Stimulated activated naive CD8-positive, alpha-beta T cell treated with anti-CD3 and anti-CD28 coated beads, Interleukin-15, amount 100 ng/mL, for 72 hours (primary cell): ENCODE measurements at regions not wholly inside any gene's neighbourhood (a gene's known extent, or its start where the extent isn't known, plus 50 kb on each side); places are given as distances from the start of the nearest gene placed in this dataset.

Experiments used
- ATAC-seq: fragments of 150-1000 bp; cut with Tn5 transposase; 2 replicates; pipeline ENCODE4 v1.10.0; 2021; ENCODE audit warnings: mild to moderate bottlenecking, moderate library complexity
- DNase-seq, 2 donors: peaks; one replicate each; pipeline ENCODE4 v3.0.0; 2021 to 2022
- H3K27ac Mint-ChIP-seq, 2 donors: one replicate each; pipeline ENCODE4 v1.8.0; 2022; ENCODE audit warnings: mild to moderate bottlenecking in 2 of 2, mixed read lengths in 2 of 2, moderate library complexity in 2 of 2
- H3K27me3 Mint-ChIP-seq: one replicate; pipeline ENCODE4 v1.8.0; 2022; ENCODE audit warnings: mixed read lengths
- H3K4me1 Mint-ChIP-seq: one replicate; pipeline ENCODE4 v1.8.0; 2022; ENCODE audit warnings: mild to moderate bottlenecking, mixed read lengths
- H3K4me3 Mint-ChIP-seq, 2 donors: one replicate each; pipeline ENCODE4 v1.8.0; 2022; ENCODE audit warnings: mild to moderate bottlenecking in 2 of 2, mixed read lengths in 2 of 2, moderate library complexity in 1 of 2
- H3K9me3 Mint-ChIP-seq, 2 donors: one replicate each; pipeline ENCODE4 v1.8.0; 2022; ENCODE audit warnings: mixed read lengths in 2 of 2

DNA sequence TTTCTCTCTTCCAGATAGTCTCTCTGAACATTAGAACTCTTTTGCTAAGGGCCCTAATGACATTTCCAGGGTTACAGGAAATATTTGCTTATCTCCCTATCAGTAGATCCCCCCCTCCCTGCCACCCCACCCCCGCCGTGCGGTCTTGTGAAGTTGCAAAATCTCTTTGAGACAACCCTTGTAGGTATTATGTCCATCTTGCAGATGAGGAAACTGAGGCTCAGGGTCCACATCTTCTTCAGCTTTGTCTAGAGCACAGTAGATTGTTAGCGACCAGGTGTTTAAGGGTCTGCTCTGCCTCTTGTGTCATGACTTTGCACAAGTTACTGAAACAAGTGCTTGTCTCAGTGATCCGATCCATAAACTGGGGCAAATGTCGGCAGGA is 65.8 kb upstream of the GATA6 start:
- H3K27ac Mint-ChIP-seq: no peak overlapping the region
- H3K4me1 Mint-ChIP-seq: peaks cover 6% of the 10 kb centered on the region
- H3K9me3 Mint-ChIP-seq: no peaks in the 10 kb centered on the region
- H3K4me3 Mint-ChIP-seq: no peak overlapping the region
- peaks cover 7% of the 10 kb centered on the region for H3K27me3 Mint-ChIP-seq
- DNase-seq: no peak
- no peak for ATAC-seq

- Mint-ChIP-seq H3K4me3 (no peak overlapping the region), H3K4me1 (peaks cover 6% of the 10 kb centered on the region), H3K27me3 (no peaks in the 10 kb centered on the region), H3K27ac (peak overlapping the region in 1 of 2 donors; percentile 12), H3K9me3 (no peaks in the 10 kb centered on the region)
- DNase-seq: no peak
- ATAC-seq: no peak
Measured at GRCh38 chr18:22106536-22107292, 62.7 kb upstream of the GATA6 start.

DNA sequence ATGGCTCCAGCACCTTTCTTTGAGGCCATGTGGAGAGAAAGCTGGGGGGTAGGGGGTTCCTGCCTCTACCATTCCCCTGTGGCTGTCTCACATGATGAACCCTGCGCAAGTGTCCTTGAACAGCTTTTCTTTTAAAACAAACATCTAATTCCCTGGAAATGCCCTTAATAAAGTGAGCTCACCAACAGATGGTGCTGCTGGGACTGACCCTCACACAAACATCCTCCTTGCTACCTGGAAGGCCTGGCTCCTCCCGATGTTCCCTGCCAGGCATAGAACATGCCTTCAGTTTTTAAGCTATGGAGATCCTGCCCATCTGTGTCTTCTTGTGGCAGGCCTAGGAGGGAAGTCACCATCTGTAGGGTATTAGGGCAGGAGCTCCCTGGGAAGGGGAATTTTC is 60.7 kb upstream of the GATA6 start:
- Mint-ChIP-seq H3K27me3 (no peaks in the 10 kb centered on the region), H3K4me3 (no peak overlapping the region), H3K27ac (no peak overlapping the region), H3K4me1 (no peaks in the 10 kb centered on the region), H3K9me3 (no peaks in the 10 kb centered on the region)
- DNase-seq (no peak), ATAC-seq (no peak)

DNA sequence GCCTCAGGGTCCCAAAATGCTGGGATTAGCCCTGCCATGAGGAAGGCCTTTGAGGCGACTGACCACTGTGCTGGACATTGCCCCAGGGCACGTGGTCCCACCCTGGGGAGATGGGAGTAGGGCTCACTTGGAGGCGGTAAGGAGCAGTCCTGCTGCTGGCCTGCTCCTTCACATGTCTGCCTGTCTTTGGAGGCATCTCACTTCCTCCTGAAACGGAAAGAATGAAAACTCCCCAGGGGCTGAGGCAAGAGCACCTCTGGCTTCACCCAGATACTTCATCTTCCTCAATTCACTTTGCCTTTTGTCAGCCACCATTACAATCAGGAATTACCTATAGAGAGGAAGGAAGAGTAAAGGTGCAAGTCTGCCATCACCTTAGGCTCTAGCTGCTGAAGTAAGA is 59.9 kb upstream of the GATA6 start:
- no peak overlapping the region for H3K4me3 Mint-ChIP-seq
- H3K9me3 Mint-ChIP-seq: no peaks in the 10 kb centered on the region
- ATAC-seq: no peak
- no peak overlapping the region for H3K27ac Mint-ChIP-seq
- H3K4me1 Mint-ChIP-seq: no peaks in the 10 kb centered on the region
- DNase-seq: no peak
- H3K27me3 Mint-ChIP-seq: no peaks in the 10 kb centered on the region

- no peaks in the 10 kb centered on the region for H3K9me3 Mint-ChIP-seq
- H3K4me3 Mint-ChIP-seq: no peak overlapping the region
- no peak overlapping the region for H3K27ac Mint-ChIP-seq
- DNase-seq (no peak), ATAC-seq (no peak)
- no peaks in the 10 kb centered on the region for H3K4me1 Mint-ChIP-seq
- H3K27me3 Mint-ChIP-seq: no peaks in the 10 kb centered on the region
Measured at GRCh38 chr18:22110461-22110924, 58.9 kb upstream of the GATA6 start.

- ATAC-seq (no peak), DNase-seq (no peak)
- no peak overlapping the region for H3K27ac Mint-ChIP-seq
- H3K4me3 Mint-ChIP-seq: no peak overlapping the region
- H3K4me1 Mint-ChIP-seq: no peaks in the 10 kb centered on the region
- no peaks in the 10 kb centered on the region for H3K27me3 Mint-ChIP-seq
- no peaks in the 10 kb centered on the region for H3K9me3 Mint-ChIP-seq
Measured at GRCh38 chr18:22112215-22112614, 57.2 kb upstream of the GATA6 start.

GRCh38 chr18:22113144-22113844 is 56.1 kb upstream of the GATA6 start:
- no peaks in the 10 kb centered on the region for H3K4me1 Mint-ChIP-seq
- H3K27ac Mint-ChIP-seq: no peak overlapping the region
- H3K27me3 Mint-ChIP-seq: no peaks in the 10 kb centered on the region
- DNase-seq (no peak), ATAC-seq (no peak)
- no peaks in the 10 kb centered on the region for H3K9me3 Mint-ChIP-seq
- H3K4me3 Mint-ChIP-seq: no peak overlapping the region

DNA sequence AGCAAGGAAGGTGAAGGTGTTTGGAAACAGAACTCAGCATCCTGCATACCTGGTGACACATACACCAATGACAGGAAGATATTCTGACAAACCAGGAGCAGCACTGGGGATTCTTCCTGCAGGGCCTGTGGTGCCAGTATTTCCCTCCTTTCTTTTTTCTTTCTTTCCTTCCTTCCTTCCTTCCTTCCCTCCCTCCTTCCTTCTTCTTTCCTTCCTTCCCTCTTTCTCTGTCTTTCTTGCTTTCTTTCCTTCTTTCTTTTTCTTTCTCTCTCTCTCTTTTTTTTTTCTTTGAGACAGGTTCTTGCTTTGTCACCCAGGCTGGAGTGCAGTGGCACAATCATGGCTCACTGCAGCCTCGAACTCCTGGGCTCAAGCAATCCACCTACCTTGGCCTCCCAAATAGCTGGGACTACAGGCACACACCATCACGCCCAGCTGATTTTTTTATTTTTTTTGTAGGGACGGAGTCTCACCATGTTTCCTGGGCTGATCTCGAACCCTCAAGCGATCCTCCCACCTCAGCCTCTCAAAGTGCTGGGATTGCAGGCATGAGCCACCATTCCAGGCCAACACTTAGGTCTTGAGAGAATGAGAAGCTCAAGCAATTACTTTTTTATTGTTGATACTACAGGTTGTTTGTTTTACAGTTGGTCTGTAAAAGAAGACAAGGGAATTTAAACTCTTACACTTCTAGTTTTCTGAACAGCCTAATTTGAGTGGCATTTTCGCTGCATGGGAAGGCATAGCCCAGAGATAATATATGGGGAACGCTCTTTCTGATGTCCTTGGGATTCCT is 54.7 kb upstream of the GATA6 start:
- DNase-seq (no peak), ATAC-seq (no peak)
- no peak overlapping the region for H3K4me3 Mint-ChIP-seq
- H3K27ac Mint-ChIP-seq: peak overlapping the region in 1 of 2 donors; percentile 41
- no peaks in the 10 kb centered on the region for H3K4me1 Mint-ChIP-seq
- H3K9me3 Mint-ChIP-seq: no peaks in the 10 kb centered on the region
- H3K27me3 Mint-ChIP-seq: no peaks in the 10 kb centered on the region

GRCh38 chr18:22115573-22115972 is 53.8 kb upstream of the GATA6 start:
- ATAC-seq (no peak), DNase-seq (no peak)
- no peaks in the 10 kb centered on the region for H3K9me3 Mint-ChIP-seq
- no peak overlapping the region for H3K27ac Mint-ChIP-seq
- no peaks in the 10 kb centered on the region for H3K27me3 Mint-ChIP-seq
- no peak overlapping the region for H3K4me3 Mint-ChIP-seq
- no peaks in the 10 kb centered on the region for H3K4me1 Mint-ChIP-seq
